ENCODE measurements at regions not wholly inside any gene's neighbourhood (a gene's known extent, or its start where the extent isn't known, plus 50 kb on each side); places are given as distances from the start of the nearest gene placed in this dataset.

DNA sequence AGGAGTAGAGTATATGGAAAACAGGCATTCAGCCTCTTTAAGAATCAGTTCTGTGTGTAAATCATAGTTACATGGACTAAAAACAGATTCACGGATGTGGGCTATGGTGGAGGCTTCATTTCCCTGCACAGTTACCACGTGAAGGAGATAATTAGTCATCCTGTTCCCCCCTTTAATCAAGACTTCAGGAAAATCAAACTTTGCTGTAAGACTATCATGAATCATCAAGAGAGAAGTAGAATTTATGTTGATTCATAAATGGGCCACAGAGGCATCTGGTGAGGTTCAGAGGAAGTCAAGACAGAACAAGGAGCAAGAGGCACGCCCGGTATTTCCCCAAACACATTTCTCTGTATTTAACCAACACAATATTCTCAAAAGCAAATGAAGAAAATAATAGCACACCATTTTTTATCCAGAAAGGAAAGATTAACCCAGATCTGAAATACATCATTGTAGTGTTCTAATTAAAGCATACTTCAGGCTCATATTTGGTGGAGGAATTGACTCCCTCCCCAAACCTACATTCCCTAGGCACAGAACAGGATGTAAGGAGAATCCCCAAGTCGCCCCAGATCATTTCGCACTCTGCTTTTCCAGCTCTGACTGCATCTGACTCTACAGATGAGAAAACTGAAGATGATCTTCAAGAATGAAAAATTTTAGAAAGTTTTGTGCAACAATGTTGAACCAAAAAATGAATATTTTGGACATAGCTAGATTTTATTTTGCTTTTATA is 175.8 kb upstream of the GAS1 start:
- DNase-seq (ENCODE audit: low spot score): no peak
- TF ChIP-seq, protein P1, sequence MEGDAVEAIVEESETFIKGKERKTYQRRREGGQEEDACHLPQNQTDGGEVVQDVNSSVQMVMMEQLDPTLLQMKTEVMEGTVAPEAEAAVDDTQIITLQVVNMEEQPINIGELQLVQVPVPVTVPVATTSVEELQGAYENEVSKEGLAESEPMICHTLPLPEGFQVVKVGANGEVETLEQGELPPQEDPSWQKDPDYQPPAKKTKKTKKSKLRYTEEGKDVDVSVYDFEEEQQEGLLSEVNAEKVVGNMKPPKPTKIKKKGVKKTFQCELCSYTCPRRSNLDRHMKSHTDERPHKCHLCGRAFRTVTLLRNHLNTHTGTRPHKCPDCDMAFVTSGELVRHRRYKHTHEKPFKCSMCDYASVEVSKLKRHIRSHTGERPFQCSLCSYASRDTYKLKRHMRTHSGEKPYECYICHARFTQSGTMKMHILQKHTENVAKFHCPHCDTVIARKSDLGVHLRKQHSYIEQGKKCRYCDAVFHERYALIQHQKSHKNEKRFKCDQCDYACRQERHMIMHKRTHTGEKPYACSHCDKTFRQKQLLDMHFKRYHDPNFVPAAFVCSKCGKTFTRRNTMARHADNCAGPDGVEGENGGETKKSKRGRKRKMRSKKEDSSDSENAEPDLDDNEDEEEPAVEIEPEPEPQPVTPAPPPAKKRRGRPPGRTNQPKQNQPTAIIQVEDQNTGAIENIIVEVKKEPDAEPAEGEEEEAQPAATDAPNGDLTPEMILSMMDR (IDR thresholded peaks at IDR 0.05; ENCODE audit: unreplicated experiment): no peak
- Mint-ChIP-seq H3K36me3 (ENCODE audit: low read depth, unreplicated experiment) (no peaks in the 10 kb centered on the region), H3K27ac (ENCODE audit: unreplicated experiment) (no peak overlapping the region), H3K9me3 (ENCODE audit: unreplicated experiment) (no peaks in the 10 kb centered on the region), H3K4me1 (ENCODE audit: unreplicated experiment) (peaks cover 5% of the 10 kb centered on the region), H3K4me3 (ENCODE audit: unreplicated experiment) (no peak overlapping the region), H3K27me3 (ENCODE audit: unreplicated experiment) (no peaks in the 10 kb centered on the region)

DNA sequence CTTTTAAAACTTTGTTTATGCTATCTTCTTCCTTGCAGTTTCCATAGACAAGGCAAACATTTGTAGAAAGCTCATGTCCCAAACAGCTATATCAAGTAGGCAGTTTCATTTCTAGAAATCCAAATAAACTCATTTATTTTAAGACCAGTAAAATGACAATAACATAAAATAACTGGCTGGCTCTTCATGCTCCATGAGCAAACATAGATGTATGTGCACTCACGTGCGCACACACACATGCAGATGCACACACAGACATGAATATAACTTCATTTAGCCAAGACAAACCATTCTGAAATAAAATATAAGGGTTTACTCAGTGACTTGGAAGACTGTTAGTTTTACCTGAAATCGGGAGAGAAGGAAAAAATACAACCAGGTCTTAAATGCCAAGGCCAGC is 176.5 kb upstream of the GAS1 start:
- peaks cover 5% of the 10 kb centered on the region for H3K4me1 Mint-ChIP-seq (ENCODE audit: unreplicated experiment)
- H3K9me3 Mint-ChIP-seq (ENCODE audit: unreplicated experiment): no peaks in the 10 kb centered on the region
- H3K36me3 Mint-ChIP-seq (ENCODE audit: low read depth, unreplicated experiment): no peaks in the 10 kb centered on the region
- H3K4me3 Mint-ChIP-seq (ENCODE audit: unreplicated experiment): no peak overlapping the region
- no peak overlapping the region for H3K27ac Mint-ChIP-seq (ENCODE audit: unreplicated experiment)
- DNase-seq (ENCODE audit: low spot score): no peak
- no peaks in the 10 kb centered on the region for H3K27me3 Mint-ChIP-seq (ENCODE audit: unreplicated experiment)
- TF ChIP-seq, protein P1 (IDR thresholded peaks at IDR 0.05; ENCODE audit: unreplicated experiment): no peak

DNA sequence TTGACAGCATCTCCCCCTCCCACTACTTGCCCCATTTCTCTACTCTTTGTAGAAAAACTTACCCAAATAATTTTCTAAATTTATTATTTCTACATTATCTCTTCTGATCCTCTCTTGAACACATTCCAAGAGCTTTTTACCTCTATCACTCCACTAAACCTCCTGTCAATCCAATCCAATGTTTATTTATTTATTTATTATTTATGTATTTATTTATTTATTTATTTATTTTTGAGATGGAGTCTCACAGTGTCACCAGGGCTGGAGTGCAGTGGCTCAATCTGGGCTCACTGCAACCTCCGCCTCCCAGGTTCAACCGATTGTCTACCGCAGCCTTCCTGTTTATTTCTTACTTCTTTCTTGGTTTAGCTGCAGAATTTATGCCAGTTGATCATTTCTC is 178.5 kb upstream of the GAS1 start:
- Mint-ChIP-seq H3K36me3 (ENCODE audit: low read depth, unreplicated experiment) (no peaks in the 10 kb centered on the region), H3K9me3 (ENCODE audit: unreplicated experiment) (no peaks in the 10 kb centered on the region), H3K4me1 (ENCODE audit: unreplicated experiment) (no peaks in the 10 kb centered on the region), H3K4me3 (ENCODE audit: unreplicated experiment) (no peak overlapping the region), H3K27ac (ENCODE audit: unreplicated experiment) (no peak overlapping the region), H3K27me3 (ENCODE audit: unreplicated experiment) (no peaks in the 10 kb centered on the region)
- DNase-seq (ENCODE audit: low spot score): no peak
- TF ChIP-seq, protein P1 (IDR thresholded peaks at IDR 0.05; ENCODE audit: unreplicated experiment): no peak

DNA sequence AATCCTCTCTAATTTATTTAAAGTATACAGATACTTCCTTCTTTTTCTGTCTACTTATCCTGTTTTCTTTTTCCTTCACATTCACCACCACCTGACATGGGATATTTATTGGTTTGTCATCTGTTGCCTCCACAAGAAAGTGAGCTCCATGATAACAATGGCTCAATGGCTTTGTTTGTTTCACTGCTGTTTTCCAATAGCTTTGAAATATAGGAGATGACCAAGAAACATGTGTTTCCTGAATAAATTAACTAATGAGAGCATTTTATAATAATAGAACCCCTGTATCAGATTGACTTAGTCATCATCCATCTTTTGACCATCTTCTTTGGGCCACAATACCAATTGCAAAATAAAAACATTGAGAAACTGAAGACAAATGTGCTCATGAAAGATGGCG is 180.2 kb upstream of the GAS1 start:
- Mint-ChIP-seq H3K4me1 (ENCODE audit: unreplicated experiment) (no peaks in the 10 kb centered on the region), H3K9me3 (ENCODE audit: unreplicated experiment) (no peaks in the 10 kb centered on the region), H3K27me3 (ENCODE audit: unreplicated experiment) (no peaks in the 10 kb centered on the region), H3K36me3 (ENCODE audit: low read depth, unreplicated experiment) (no peaks in the 10 kb centered on the region), H3K4me3 (ENCODE audit: unreplicated experiment) (no peak overlapping the region), H3K27ac (ENCODE audit: unreplicated experiment) (no peak overlapping the region)
- DNase-seq (ENCODE audit: low spot score): no peak
- TF ChIP-seq, protein P1 (IDR thresholded peaks at IDR 0.05; ENCODE audit: unreplicated experiment): no peak

DNA sequence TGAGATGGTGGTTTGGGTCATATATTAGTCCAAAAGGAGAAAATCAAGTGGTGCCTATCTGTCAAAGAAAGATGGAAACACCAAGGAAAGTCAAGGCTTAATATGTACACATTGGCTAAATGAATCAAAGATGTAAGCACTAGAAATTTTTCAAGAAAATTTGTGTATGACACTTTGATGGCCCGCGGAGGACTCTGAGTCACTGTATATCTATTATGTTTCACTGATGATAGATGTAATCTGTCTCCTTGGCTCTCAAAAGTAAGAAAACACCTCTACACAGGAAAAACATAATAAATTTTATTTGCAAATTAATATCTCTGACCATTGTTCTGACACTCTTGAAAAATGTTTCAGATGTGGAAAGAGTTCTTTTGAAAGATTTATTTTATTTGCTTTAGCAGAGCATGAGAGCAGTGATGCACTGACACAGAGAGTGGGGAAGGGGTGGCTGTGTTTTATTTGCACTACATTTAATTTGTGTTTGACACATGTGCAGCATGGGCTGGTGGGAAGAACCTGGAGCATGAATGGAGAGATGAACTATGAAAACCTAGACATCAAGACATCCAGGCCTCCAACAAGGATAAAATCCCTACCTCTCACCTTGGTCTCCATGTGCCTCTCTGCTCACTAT is 180.8 kb upstream of the GAS1 start:
- H3K4me1 Mint-ChIP-seq (ENCODE audit: unreplicated experiment): no peaks in the 10 kb centered on the region
- no peaks in the 10 kb centered on the region for H3K36me3 Mint-ChIP-seq (ENCODE audit: low read depth, unreplicated experiment)
- no peak overlapping the region for H3K4me3 Mint-ChIP-seq (ENCODE audit: unreplicated experiment)
- no peaks in the 10 kb centered on the region for H3K9me3 Mint-ChIP-seq (ENCODE audit: unreplicated experiment)
- TF ChIP-seq, protein P1 (IDR thresholded peaks at IDR 0.05; ENCODE audit: unreplicated experiment): no peak
- no peaks in the 10 kb centered on the region for H3K27me3 Mint-ChIP-seq (ENCODE audit: unreplicated experiment)
- no peak overlapping the region for H3K27ac Mint-ChIP-seq (ENCODE audit: unreplicated experiment)
- DNase-seq (ENCODE audit: low spot score): no peak
